Chondrocyte (in vitro differentiated cells): ENCODE measurements at regions not wholly inside any gene's neighbourhood (a gene's known extent, or its start where the extent isn't known, plus 50 kb on each side); places are given as distances from the start of the nearest gene placed in this dataset.
"Not testable (repeated sequence)": the region's sequence is repeated elsewhere in the genome, so short reads cannot be mapped to it uniquely, and the experiment has no call there.

Experiments
- DNase-seq: peaks from one replicate; pipeline ENCODE4 v3.0.0; 2021; ENCODE audit warnings: mixed read lengths, low spot score
- H3K27ac Mint-ChIP-seq: one replicate; pipeline ENCODE4 v1.8.0; 2021; ENCODE audit warnings: mild to moderate bottlenecking, moderate library complexity, mixed read lengths; ENCODE audit not compliant: unreplicated experiment
- H3K27me3 Mint-ChIP-seq: 2 replicates; pipeline ENCODE4 v1.8.0; 2021; ENCODE audit warnings: low read depth, mixed read lengths
- H3K36me3 Mint-ChIP-seq: 2 replicates; pipeline ENCODE4 v1.8.0; 2021; ENCODE audit warnings: low read depth, mixed read lengths
- H3K4me1 Mint-ChIP-seq: 2 replicates; pipeline ENCODE4 v1.8.0; 2021; ENCODE audit warnings: low read depth, mild to moderate bottlenecking, mixed read lengths
- H3K4me3 Mint-ChIP-seq: one replicate; pipeline ENCODE4 v1.8.0; 2021; ENCODE audit warnings: mild to moderate bottlenecking, moderate library complexity, mixed read lengths; ENCODE audit not compliant: unreplicated experiment
- H3K9me3 Mint-ChIP-seq: 2 replicates; pipeline ENCODE4 v1.8.0; 2021; ENCODE audit warnings: low read depth, mixed read lengths
- TF ChIP-seq, protein P1 (sequence below): fragments of 200-600 bp; sonication (generic); IDR thresholded peaks from 2 replicates; pipeline ENCODE4 v1.5.0; 2021; ENCODE audit warnings: antibody characterized with exemption, mild to moderate bottlenecking, moderate library complexity

DNA sequence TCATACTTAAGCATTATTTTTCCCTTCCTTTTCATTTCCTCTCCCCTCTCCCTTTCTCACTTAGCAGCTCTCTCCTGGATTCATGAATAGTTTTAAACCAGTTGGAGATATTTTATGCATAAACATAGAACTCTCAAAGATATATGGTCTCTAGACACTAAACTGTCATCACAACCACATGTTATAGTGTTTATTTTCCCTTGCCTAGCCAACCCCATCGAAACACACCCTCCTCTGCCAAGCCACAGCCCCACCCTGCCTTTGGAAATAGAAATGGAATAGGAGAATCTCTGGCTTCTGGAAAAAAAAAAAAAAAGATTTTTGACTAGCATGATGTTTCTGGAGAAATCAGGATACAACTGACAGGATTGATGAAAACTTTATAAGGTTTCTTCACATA lies 64.8 kb upstream of the RBPJ start:
- Mint-ChIP-seq H3K4me1 (peaks cover 10% of the 10 kb centered on the region), H3K4me3 (no peak overlapping the region), H3K27ac (peak overlapping the region; percentile 45), H3K9me3 (peaks cover 3% of the 10 kb centered on the region), H3K27me3 (no peaks in the 10 kb centered on the region), H3K36me3 (no peaks in the 10 kb centered on the region)
- no peak for DNase-seq
- TF ChIP-seq, protein P1, sequence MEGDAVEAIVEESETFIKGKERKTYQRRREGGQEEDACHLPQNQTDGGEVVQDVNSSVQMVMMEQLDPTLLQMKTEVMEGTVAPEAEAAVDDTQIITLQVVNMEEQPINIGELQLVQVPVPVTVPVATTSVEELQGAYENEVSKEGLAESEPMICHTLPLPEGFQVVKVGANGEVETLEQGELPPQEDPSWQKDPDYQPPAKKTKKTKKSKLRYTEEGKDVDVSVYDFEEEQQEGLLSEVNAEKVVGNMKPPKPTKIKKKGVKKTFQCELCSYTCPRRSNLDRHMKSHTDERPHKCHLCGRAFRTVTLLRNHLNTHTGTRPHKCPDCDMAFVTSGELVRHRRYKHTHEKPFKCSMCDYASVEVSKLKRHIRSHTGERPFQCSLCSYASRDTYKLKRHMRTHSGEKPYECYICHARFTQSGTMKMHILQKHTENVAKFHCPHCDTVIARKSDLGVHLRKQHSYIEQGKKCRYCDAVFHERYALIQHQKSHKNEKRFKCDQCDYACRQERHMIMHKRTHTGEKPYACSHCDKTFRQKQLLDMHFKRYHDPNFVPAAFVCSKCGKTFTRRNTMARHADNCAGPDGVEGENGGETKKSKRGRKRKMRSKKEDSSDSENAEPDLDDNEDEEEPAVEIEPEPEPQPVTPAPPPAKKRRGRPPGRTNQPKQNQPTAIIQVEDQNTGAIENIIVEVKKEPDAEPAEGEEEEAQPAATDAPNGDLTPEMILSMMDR: no peak

DNA sequence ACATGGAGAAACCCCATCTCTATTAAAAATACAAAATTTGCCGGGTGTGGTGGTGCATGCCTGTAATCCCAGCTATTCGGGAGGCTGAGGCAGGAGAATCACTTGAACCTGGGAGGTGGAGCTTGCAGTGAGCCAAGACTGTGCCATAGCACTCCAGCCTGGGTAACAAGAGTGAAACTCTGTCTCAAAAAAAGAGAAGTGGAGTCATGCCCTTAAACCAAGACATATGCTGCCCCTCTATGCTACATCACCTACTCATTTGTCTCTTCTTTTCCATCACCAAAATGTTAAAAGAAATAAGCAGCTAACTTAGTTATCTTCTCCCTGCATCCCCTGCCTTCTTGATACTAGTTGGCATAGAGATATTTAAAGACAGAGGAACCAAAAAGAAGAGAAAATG lies 63.4 kb upstream of the RBPJ start:
- H3K4me1 Mint-ChIP-seq, H3K4me3 Mint-ChIP-seq, H3K27me3 Mint-ChIP-seq, H3K9me3 Mint-ChIP-seq, H3K36me3 Mint-ChIP-seq, DNase-seq, H3K27ac Mint-ChIP-seq: not testable (repeated sequence)

DNA sequence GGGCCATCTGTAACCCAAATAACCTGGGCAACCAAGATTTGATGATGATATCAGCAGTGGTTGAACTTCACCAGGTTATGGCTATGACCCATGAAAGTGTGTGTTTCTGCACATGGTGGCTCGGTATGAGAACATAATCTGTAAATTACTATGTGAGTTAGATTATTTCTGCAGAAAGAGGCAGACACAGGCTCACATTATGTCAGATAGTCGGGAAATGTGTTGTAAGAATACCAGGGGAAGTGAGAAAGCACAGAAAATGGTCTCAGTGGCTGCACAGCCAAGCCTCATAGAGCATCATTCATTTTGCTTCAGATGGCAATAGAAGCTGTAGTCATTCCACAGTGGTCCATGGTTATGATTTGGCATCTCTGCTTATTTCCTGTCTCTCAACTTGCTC lies 63.0 kb upstream of the RBPJ start:
- no peak overlapping the region for H3K27ac Mint-ChIP-seq
- peaks cover 6% of the 10 kb centered on the region for H3K4me1 Mint-ChIP-seq
- no peaks in the 10 kb centered on the region for H3K36me3 Mint-ChIP-seq
- TF ChIP-seq, protein P1: no peak
- H3K27me3 Mint-ChIP-seq: peaks cover 5% of the 10 kb centered on the region
- H3K9me3 Mint-ChIP-seq: peaks cover 3% of the 10 kb centered on the region
- no peak for DNase-seq
- H3K4me3 Mint-ChIP-seq: no peak overlapping the region

DNA sequence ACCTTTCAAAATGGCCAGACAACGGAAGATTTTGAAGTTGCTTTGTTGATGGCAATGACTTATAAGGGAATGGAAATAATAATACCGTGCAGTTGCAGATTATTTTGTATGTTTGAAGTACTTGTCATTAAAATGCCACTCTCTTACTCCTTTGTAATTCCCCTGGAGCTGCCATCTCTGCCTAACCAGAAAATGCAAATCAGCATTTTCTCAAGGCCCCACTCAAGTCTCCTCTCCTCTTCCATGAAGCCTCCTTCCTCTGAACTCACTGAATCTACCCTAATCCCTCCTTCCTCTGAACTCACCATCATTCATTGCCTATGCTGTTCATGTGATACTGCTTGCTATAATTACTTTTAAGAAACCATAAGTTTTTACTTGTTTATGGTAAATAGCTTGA lies 60.2 kb upstream of the RBPJ start:
- TF ChIP-seq, protein P1: no peak
- Mint-ChIP-seq H3K4me1 (peaks cover 6% of the 10 kb centered on the region), H3K9me3 (peaks cover 3% of the 10 kb centered on the region), H3K4me3 (no peak overlapping the region), H3K36me3 (no peaks in the 10 kb centered on the region), H3K27me3 (peaks cover 5% of the 10 kb centered on the region), H3K27ac (no peak overlapping the region)
- DNase-seq: no peak

DNA sequence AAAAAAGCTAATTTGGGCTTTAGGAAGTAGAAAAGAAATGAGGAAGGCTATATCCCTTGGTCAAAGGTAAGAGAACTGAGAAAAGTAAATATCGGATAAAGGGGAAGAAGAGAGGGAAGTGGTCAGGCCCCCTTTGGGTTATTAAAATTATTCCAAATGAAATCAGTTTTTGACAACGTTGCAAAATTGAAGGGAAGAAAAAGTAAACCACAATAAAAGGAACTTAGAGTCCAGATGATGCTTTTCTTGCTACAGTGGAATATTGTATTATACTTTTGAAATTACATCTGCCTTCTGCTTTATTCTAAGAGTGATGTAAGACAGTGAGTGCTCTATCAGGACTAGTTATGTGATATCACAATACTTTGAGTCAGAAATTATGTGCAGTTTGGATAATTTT lies 59.4 kb upstream of the RBPJ start:
- TF ChIP-seq, protein P1: no peak
- H3K36me3 Mint-ChIP-seq: no peaks in the 10 kb centered on the region
- no peaks in the 10 kb centered on the region for H3K4me1 Mint-ChIP-seq
- peaks cover 3% of the 10 kb centered on the region for H3K9me3 Mint-ChIP-seq
- DNase-seq: no peak
- H3K27ac Mint-ChIP-seq: no peak overlapping the region
- H3K27me3 Mint-ChIP-seq: peaks cover 5% of the 10 kb centered on the region
- H3K4me3 Mint-ChIP-seq: no peak overlapping the region

DNA sequence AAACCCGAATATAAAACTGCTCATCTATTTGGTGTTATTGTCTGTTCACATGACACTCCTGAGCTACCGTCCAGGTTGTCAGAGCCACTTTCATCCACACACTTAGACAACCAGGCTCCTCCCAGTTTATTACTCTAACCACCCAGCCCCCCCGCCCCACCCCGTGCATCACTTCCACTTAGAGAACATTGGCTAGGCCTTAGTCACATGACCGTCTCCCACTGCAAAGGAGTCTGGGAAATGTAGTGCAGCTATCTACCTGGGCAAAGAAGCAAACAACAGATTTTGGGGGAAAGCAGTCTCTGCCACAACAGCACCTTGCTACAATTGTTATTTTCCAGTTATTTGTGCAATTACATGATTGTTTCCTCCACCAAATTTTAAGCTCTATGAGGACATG lies 57.6 kb upstream of the RBPJ start:
- Mint-ChIP-seq H3K4me1 (peaks cover 6% of the 10 kb centered on the region), H3K4me3 (no peak overlapping the region), H3K27ac (no peak overlapping the region), H3K9me3 (peaks cover 3% of the 10 kb centered on the region), H3K36me3 (no peaks in the 10 kb centered on the region), H3K27me3 (peaks cover 5% of the 10 kb centered on the region)
- DNase-seq: no peak
- TF ChIP-seq, protein P1: no peak
